Glutamatergic neuron (in vitro differentiated cells): ENCODE measurements at regions not wholly inside any gene's neighbourhood (a gene's known extent, or its start where the extent isn't known, plus 50 kb on each side); places are given as distances from the start of the nearest gene placed in this dataset.
"Not testable (repeated sequence)": the region's sequence is repeated elsewhere in the genome, so short reads cannot be mapped to it uniquely, and the experiment has no call there.

Source experiments
- DNase-seq: peaks from one replicate; pipeline ENCODE4 v3.0.0; 2022
- H3K27ac Mint-ChIP-seq: one replicate; pipeline ENCODE4 v1.8.0; 2020; ENCODE audit warnings: mild to moderate bottlenecking, mixed read lengths, inconsistent platforms; ENCODE audit not compliant: unreplicated experiment
- H3K27me3 Mint-ChIP-seq: one replicate; pipeline ENCODE4 v1.8.0; 2020; ENCODE audit warnings: mild to moderate bottlenecking, moderate library complexity, mixed read lengths, inconsistent platforms; ENCODE audit not compliant: unreplicated experiment
- H3K36me3 Mint-ChIP-seq: one replicate; pipeline ENCODE4 v1.8.0; 2020; ENCODE audit warnings: mild to moderate bottlenecking, mixed read lengths, inconsistent platforms; ENCODE audit not compliant: unreplicated experiment
- H3K4me1 Mint-ChIP-seq: one replicate; pipeline ENCODE4 v1.8.0; 2020; ENCODE audit warnings: mild to moderate bottlenecking, low read depth, mixed read lengths, inconsistent platforms; ENCODE audit not compliant: unreplicated experiment
- H3K4me3 Mint-ChIP-seq: one replicate; pipeline ENCODE4 v1.8.0; 2020; ENCODE audit warnings: mild to moderate bottlenecking, mixed read lengths, inconsistent platforms; ENCODE audit not compliant: unreplicated experiment
- H3K9me3 Mint-ChIP-seq: one replicate; pipeline ENCODE4 v1.8.0; 2020; ENCODE audit warnings: mild to moderate bottlenecking, moderate library complexity, mixed read lengths, inconsistent platforms; ENCODE audit not compliant: unreplicated experiment
- TF ChIP-seq, protein P1 (sequence below): fragments of 200-600 bp; sonication (generic); IDR thresholded peaks from one replicate; pipeline ENCODE4 v1.5.0; 2021; ENCODE audit not compliant: partially characterized antibody, unreplicated experiment

- Mint-ChIP-seq H3K9me3 (no peaks in the 10 kb centered on the region), H3K36me3 (no peaks in the 10 kb centered on the region), H3K27me3 (no peaks in the 10 kb centered on the region), H3K4me3 (no peak overlapping the region), H3K4me1 (no peaks in the 10 kb centered on the region), H3K27ac (no peak overlapping the region)
- TF ChIP-seq, protein P1, sequence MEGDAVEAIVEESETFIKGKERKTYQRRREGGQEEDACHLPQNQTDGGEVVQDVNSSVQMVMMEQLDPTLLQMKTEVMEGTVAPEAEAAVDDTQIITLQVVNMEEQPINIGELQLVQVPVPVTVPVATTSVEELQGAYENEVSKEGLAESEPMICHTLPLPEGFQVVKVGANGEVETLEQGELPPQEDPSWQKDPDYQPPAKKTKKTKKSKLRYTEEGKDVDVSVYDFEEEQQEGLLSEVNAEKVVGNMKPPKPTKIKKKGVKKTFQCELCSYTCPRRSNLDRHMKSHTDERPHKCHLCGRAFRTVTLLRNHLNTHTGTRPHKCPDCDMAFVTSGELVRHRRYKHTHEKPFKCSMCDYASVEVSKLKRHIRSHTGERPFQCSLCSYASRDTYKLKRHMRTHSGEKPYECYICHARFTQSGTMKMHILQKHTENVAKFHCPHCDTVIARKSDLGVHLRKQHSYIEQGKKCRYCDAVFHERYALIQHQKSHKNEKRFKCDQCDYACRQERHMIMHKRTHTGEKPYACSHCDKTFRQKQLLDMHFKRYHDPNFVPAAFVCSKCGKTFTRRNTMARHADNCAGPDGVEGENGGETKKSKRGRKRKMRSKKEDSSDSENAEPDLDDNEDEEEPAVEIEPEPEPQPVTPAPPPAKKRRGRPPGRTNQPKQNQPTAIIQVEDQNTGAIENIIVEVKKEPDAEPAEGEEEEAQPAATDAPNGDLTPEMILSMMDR = no peak
- DNase-seq = no peak
These were observed 207.3 kb upstream of the CENPE start for GRCh38 chr4:103405415-103405814.

- H3K27ac Mint-ChIP-seq = no peak overlapping the region
- TF ChIP-seq, protein P1 = no peak
These were observed 205.5 kb upstream of the CENPE start for GRCh38 chr4:103403619-103404018.

GRCh38 chr4:103402198-103402597 is 204.1 kb upstream of the CENPE start:
- Mint-ChIP-seq H3K36me3 (no peaks in the 10 kb centered on the region), H3K27ac (no peak overlapping the region), H3K4me1 (no peaks in the 10 kb centered on the region), H3K27me3 (no peaks in the 10 kb centered on the region), H3K9me3 (peaks cover 2% of the 10 kb centered on the region), H3K4me3 (no peak overlapping the region)
- DNase-seq = no peak
- TF ChIP-seq, protein P1 = no peak

More at GRCh38 chr4:103403619-103404018, 205.5 kb upstream of the CENPE start:
- Mint-ChIP-seq H3K4me1 (no peaks in the 10 kb centered on the region), H3K36me3 (no peaks in the 10 kb centered on the region), H3K4me3 (no peak overlapping the region), H3K27me3 (no peaks in the 10 kb centered on the region), H3K9me3 (peaks cover 2% of the 10 kb centered on the region)
- no peak for DNase-seq

GRCh38 chr4:103400405-103400804 is 202.3 kb upstream of the CENPE start:
- Mint-ChIP-seq H3K4me3 (no peak overlapping the region), H3K36me3 (no peaks in the 10 kb centered on the region), H3K4me1 (no peaks in the 10 kb centered on the region), H3K27me3 (no peaks in the 10 kb centered on the region), H3K27ac (no peak overlapping the region), H3K9me3 (peaks cover 2% of the 10 kb centered on the region)
- no peak for DNase-seq
- TF ChIP-seq, protein P1 = no peak

DNA sequence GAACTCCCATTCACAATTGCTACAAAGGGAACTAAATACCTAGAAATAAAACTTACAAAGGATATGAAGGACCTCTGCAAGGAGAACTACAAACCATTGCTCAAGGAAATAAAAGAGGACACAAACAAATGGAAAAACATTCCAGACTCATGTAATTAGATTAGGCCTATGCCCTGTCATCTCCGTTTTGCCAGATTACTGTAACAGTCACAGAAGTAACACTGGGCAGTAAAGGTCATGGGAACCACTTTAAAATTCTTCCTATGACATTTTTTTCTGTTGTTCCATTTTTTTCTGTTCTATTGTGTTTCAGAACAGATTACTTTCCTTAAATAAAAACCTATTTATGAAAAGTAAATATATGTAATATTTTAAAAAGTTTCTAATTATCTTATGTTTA is 199.4 kb upstream of the CENPE start:
- Mint-ChIP-seq H3K36me3 (no peaks in the 10 kb centered on the region), H3K9me3 (peaks cover 2% of the 10 kb centered on the region), H3K4me1 (no peaks in the 10 kb centered on the region)

DNA sequence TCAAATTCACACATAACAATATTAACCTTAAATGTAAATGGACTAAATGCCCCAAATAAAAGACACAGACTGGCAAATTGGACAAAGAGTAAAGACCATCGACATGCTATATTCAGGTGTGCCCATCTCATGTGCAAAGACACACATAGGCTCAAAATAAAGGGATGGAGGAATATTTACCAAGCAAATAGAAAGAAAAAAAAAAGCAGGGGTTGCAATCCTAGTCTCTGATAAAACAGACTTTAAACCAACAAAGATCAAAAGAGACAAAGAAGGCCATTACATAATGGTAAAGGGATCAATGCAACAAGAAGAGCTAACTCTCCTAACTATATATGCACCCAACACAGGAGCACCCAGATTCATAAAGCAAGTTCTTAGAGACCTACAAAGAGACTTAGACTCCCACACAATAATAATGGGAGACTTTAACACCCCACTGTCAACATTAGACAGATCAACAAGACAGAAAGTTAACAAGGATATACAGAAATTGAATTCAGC is 189.4 kb upstream of the CENPE start:
- H3K27ac Mint-ChIP-seq, H3K4me1 Mint-ChIP-seq, H3K36me3 Mint-ChIP-seq, H3K9me3 Mint-ChIP-seq, H3K4me3 Mint-ChIP-seq, DNase-seq, H3K27me3 Mint-ChIP-seq: not testable (repeated sequence)

More for the DNA sequence above, 199.4 kb upstream of the CENPE start:
- Mint-ChIP-seq H3K4me3 (no peak overlapping the region), H3K27me3 (no peaks in the 10 kb centered on the region), H3K27ac (no peak overlapping the region)
- TF ChIP-seq, protein P1 = no peak
- no peak for DNase-seq

GRCh38 chr4:103385565-103385964 is 187.4 kb upstream of the CENPE start:
- DNase-seq, H3K27me3 Mint-ChIP-seq, H3K36me3 Mint-ChIP-seq, H3K9me3 Mint-ChIP-seq, H3K4me3 Mint-ChIP-seq, H3K27ac Mint-ChIP-seq, H3K4me1 Mint-ChIP-seq: not testable (repeated sequence)
